Vagina (tissue), 2 donors: ENCODE measurements at regions not wholly inside any gene's neighbourhood (a gene's known extent, or its start where the extent isn't known, plus 50 kb on each side); places are given as distances from the start of the nearest gene placed in this dataset.
"Not testable (repeated sequence)": the region's sequence is repeated elsewhere in the genome, so short reads cannot be mapped to it uniquely, and the experiment has no call there.

ENCODE experiments used
- POLR2A ChIP-seq, 2 donors: fragments of 450-650 bp; IDR thresholded peaks; one replicate each; pipeline ENCODE4 v1.6.1; 2017; ENCODE audit warnings: antibody characterized with exemption in 2 of 2, mild to moderate bottlenecking in 2 of 2, moderate library complexity in 2 of 2
- POLR2AphosphoS5 ChIP-seq, 2 donors: sonication (generic); formaldehyde crosslinking; IDR thresholded peaks; one replicate each; pipeline ENCODE4 v1.9.0; 2017; ENCODE audit warnings: antibody characterized with exemption in 2 of 2, mild to moderate bottlenecking in 2 of 2, low read depth in 1 of 2; ENCODE audit not compliant: insufficient read depth in 1 of 2
- TF ChIP-seq, protein P1 (sequence below), 3 experiments: fragments of 450-650 bp in 2 of 3; fragments of 200-600 bp in 1 of 3; sonication (generic) in 1 of 3; IDR thresholded peaks; one replicate each; pipeline ENCODE4 v1.5.1; 2017 to 2019; ENCODE audit warnings: antibody characterized with exemption in 3 of 3, mild to moderate bottlenecking in 2 of 3, moderate library complexity in 2 of 3

- not testable (repeated sequence) for TF ChIP-seq POLR2A (IDR thresholded peaks at IDR 0.05); POLR2AphosphoS5 (IDR thresholded peaks at IDR 0.05; ENCODE audit: insufficient read depth in 1 of 2, low read depth in 1 of 2)
- TF ChIP-seq, protein P1, sequence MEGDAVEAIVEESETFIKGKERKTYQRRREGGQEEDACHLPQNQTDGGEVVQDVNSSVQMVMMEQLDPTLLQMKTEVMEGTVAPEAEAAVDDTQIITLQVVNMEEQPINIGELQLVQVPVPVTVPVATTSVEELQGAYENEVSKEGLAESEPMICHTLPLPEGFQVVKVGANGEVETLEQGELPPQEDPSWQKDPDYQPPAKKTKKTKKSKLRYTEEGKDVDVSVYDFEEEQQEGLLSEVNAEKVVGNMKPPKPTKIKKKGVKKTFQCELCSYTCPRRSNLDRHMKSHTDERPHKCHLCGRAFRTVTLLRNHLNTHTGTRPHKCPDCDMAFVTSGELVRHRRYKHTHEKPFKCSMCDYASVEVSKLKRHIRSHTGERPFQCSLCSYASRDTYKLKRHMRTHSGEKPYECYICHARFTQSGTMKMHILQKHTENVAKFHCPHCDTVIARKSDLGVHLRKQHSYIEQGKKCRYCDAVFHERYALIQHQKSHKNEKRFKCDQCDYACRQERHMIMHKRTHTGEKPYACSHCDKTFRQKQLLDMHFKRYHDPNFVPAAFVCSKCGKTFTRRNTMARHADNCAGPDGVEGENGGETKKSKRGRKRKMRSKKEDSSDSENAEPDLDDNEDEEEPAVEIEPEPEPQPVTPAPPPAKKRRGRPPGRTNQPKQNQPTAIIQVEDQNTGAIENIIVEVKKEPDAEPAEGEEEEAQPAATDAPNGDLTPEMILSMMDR (IDR thresholded peaks at IDR 0.05), result not testable (repeated sequence)
Observed at GRCh38 chr18:55892862-55893813, 305.1 kb upstream of the TCF4 start.
